OCI-LY1 (cell line): ENCODE measurements at regions not wholly inside any gene's neighbourhood (a gene's known extent, or its start where the extent isn't known, plus 50 kb on each side); places are given as distances from the start of the nearest gene placed in this dataset.

Source experiments
- H2AFZ ChIP-seq: fragments of 200-600 bp; sonication (generic), shearing (Covaris generic); 2 replicates; pipeline ENCODE4 v1.6.0; 2014; ENCODE audit warnings: antibody characterized with exemption, mild to moderate bottlenecking, low read length
- H3F3A ChIP-seq: fragments of 200-600 bp; sonication (generic), shearing (Covaris generic); 2 replicates; pipeline ENCODE4 v1.6.0; 2014; ENCODE audit warnings: mild to moderate bottlenecking, antibody characterized with exemption, low read length, moderate library complexity; ENCODE audit not compliant: insufficient read depth
- H3K27ac ChIP-seq: fragments of 200-600 bp; sonication (generic); 2 replicates; pipeline ENCODE4 v1.5.1; 2014; ENCODE audit warnings: low read length, mixed run types, mild to moderate bottlenecking, low read depth; ENCODE audit not compliant: poor library complexity, severe bottlenecking
- H3K27me3 ChIP-seq: fragments of 200-600 bp; sonication (generic); 2 replicates; pipeline ENCODE4 v1.6.0; 2014; ENCODE audit warnings: antibody characterized with exemption, mild to moderate bottlenecking, low read length, moderate library complexity; ENCODE audit not compliant: insufficient read depth
- H3K36me3 ChIP-seq: fragments of 200-600 bp; sonication (generic); 2 replicates; pipeline ENCODE4 v1.6.1; 2014; ENCODE audit warnings: mild to moderate bottlenecking, antibody characterized with exemption, low read length, moderate library complexity, mixed read lengths; ENCODE audit not compliant: insufficient read depth
- H3K4me1 ChIP-seq: fragments of 200-600 bp; sonication (generic); 2 replicates; pipeline ENCODE4 v1.5.1; 2014; ENCODE audit warnings: mild to moderate bottlenecking, low read length, moderate library complexity; ENCODE audit not compliant: insufficient read depth, severe bottlenecking
- H3K4me2 ChIP-seq: fragments of 200-600 bp; sonication (generic), shearing (Covaris generic); 2 replicates; pipeline ENCODE4 v1.6.1; 2014; ENCODE audit warnings: low read length
- H3K4me3 ChIP-seq: fragments of 200-600 bp; sonication (generic); 2 replicates; pipeline ENCODE4 v1.5.1; 2014; ENCODE audit warnings: low read length, low read depth, mild to moderate bottlenecking, mixed read lengths; ENCODE audit not compliant: poor library complexity, severe bottlenecking
- H3K79me2 ChIP-seq: fragments of 200-600 bp; shearing (Covaris generic); 2 replicates; pipeline ENCODE4 v1.6.1; 2016; ENCODE audit warnings: mixed run types, low read length, mixed read lengths; ENCODE audit not compliant: insufficient read depth
- H3K9ac ChIP-seq: fragments of 200-600 bp; sonication (generic), shearing (Covaris generic); 2 replicates; pipeline ENCODE4 v1.6.1; 2014; ENCODE audit warnings: mild to moderate bottlenecking, low read length, mixed read lengths
- H3K9me2 ChIP-seq: fragments of 200-600 bp; sonication (generic), shearing (Covaris generic); 2 replicates; pipeline ENCODE4 v1.6.1; 2014; ENCODE audit warnings: low read depth, mild to moderate bottlenecking, low read length, mixed read lengths
- H3K9me3 ChIP-seq: fragments of 200-600 bp; shearing (Covaris generic); 2 replicates; pipeline ENCODE4 v1.6.1; 2014; ENCODE audit warnings: low read length, mixed read lengths
- H4K20me1 ChIP-seq: fragments of 200-600 bp; sonication (generic), shearing (Covaris generic); 2 replicates; pipeline ENCODE4 v1.6.0; 2016; ENCODE audit warnings: mild to moderate bottlenecking, low read length; ENCODE audit not compliant: insufficient read depth
- EZH2 ChIP-seq: fragments of 200-600 bp; sonication (generic), shearing (Covaris generic); IDR thresholded peaks from 2 replicates; pipeline ENCODE4 v1.8.0; 2017; ENCODE audit warnings: borderline replicate concordance, mixed run types, mild to moderate bottlenecking, antibody characterized with exemption, low read length, moderate library complexity, mixed read lengths
- TF ChIP-seq, protein P1 (sequence below): fragments of 200-600 bp; sonication (generic), shearing (Covaris generic); IDR thresholded peaks from 2 replicates; pipeline ENCODE4 v1.5.1; 2017; ENCODE audit warnings: mild to moderate bottlenecking, antibody characterized with exemption, low read length, moderate library complexity, mixed read lengths

DNA sequence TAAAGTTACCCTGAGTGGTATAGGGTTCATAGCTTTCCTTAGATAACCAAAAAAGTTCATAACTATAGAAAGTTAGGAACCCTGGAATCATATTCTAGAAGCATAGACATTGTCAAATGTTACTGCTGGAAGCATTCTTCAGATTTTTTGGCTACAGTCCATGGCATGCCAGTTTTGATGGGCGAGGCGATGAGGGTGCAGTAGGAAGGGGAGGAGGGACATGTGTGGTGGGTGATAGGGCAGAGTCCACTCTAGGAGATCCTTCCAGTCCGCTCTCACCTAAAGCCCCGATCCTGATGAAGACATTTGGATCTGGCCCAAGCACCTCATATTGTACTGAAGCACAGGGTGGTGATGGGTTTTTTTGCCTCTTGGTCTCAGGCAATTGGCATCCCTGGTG is 91.8 kb downstream of the HRH4 start:
- no peak for TF ChIP-seq EZH2
- TF ChIP-seq, protein P1, sequence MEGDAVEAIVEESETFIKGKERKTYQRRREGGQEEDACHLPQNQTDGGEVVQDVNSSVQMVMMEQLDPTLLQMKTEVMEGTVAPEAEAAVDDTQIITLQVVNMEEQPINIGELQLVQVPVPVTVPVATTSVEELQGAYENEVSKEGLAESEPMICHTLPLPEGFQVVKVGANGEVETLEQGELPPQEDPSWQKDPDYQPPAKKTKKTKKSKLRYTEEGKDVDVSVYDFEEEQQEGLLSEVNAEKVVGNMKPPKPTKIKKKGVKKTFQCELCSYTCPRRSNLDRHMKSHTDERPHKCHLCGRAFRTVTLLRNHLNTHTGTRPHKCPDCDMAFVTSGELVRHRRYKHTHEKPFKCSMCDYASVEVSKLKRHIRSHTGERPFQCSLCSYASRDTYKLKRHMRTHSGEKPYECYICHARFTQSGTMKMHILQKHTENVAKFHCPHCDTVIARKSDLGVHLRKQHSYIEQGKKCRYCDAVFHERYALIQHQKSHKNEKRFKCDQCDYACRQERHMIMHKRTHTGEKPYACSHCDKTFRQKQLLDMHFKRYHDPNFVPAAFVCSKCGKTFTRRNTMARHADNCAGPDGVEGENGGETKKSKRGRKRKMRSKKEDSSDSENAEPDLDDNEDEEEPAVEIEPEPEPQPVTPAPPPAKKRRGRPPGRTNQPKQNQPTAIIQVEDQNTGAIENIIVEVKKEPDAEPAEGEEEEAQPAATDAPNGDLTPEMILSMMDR: no peak
- Histone ChIP-seq H3K9me3 (no peaks in the 10 kb centered on the region), H3K4me1 (no peaks in the 10 kb centered on the region), H2AFZ (no peak overlapping the region), H4K20me1 (no peaks in the 10 kb centered on the region), H3K27me3 (no peaks in the 10 kb centered on the region), H3F3A (no peaks in the 10 kb centered on the region), H3K9me2 (no peaks in the 10 kb centered on the region), H3K79me2 (no peaks in the 10 kb centered on the region), H3K27ac (no peak overlapping the region), H3K4me3 (no peak overlapping the region), H3K4me2 (no peak overlapping the region), H3K36me3 (no peaks in the 10 kb centered on the region), H3K9ac (no peak overlapping the region)

DNA sequence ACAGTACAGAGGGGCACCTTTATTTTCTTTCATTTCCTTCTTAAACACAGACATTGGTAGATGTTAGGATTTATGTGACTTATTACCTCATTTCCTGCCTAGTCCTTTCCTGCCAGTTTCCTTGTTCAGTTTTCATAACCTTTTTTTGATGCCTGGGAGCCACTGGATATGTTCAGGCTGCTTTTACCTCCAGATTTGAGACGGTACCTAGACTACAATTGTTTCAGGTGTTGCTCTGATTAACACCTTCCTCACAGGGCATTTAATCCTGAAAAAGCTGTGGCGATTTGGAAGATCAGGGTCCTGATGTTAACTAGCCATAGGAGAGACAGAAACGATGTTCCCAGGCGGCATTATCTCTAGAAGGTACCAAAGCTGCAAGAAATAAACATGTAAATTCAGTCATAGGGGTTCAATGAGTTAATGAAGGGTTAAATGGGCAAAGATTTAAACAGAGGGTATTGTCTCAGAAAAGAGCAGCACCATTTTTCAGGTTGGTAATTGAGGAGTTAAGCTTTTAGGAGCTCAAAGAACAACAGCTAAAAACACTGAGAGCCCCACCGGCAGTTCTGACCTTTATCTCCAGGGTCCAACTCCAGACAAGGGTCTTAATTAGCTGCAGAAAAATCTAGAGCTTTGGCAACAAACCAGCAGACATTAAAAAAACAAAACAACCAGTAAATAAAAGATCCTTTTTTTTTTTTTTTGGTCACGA is 93.3 kb downstream of the HRH4 start:
- no peaks in the 10 kb centered on the region for H3K4me1 ChIP-seq
- no peak overlapping the region for H3K4me3 ChIP-seq
- H4K20me1 ChIP-seq: no peaks in the 10 kb centered on the region
- no peak overlapping the region for H3K27ac ChIP-seq
- no peak overlapping the region for H3K4me2 ChIP-seq
- no peaks in the 10 kb centered on the region for H3K9me2 ChIP-seq
- H3F3A ChIP-seq: no peaks in the 10 kb centered on the region
- no peak overlapping the region for H3K9ac ChIP-seq
- TF ChIP-seq EZH2: no peak
- TF ChIP-seq, protein P1: no peak
- no peaks in the 10 kb centered on the region for H3K79me2 ChIP-seq
- H3K9me3 ChIP-seq: no peaks in the 10 kb centered on the region
- H2AFZ ChIP-seq: no peak overlapping the region
- H3K36me3 ChIP-seq: no peaks in the 10 kb centered on the region
- no peaks in the 10 kb centered on the region for H3K27me3 ChIP-seq

DNA sequence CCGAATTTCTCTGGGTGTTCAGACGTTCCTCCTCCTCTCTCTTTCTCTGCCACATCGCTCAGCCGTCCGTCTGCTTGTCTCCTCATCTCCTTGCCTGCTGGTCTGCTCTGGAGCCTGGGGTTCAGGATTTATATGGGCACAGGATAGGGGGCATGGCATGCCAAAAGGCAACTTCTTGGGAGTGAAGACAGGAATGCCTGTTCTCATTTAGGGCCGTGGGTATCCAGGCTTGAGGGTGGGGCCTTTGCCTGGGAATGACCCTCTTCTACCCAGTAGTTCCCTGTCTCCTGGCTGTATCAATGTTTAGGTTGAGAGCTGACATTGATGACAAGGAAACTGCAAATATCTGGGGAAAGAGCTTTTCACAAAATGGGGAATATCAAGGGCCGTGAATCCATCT is 98.0 kb downstream of the HRH4 start:
- Histone ChIP-seq H3K27me3 (no peaks in the 10 kb centered on the region), H3F3A (no peaks in the 10 kb centered on the region), H3K4me3 (no peak overlapping the region), H3K4me2 (no peak overlapping the region), H3K36me3 (no peaks in the 10 kb centered on the region), H3K9me3 (no peaks in the 10 kb centered on the region), H3K79me2 (no peaks in the 10 kb centered on the region), H2AFZ (no peak overlapping the region), H3K9me2 (no peaks in the 10 kb centered on the region), H3K9ac (no peak overlapping the region), H3K27ac (no peak overlapping the region), H4K20me1 (no peaks in the 10 kb centered on the region), H3K4me1 (no peaks in the 10 kb centered on the region)
- TF ChIP-seq EZH2: no peak
- TF ChIP-seq, protein P1: no peak
